HEK293T (cell line): ENCODE measurements at regions not wholly inside any gene's neighbourhood (a gene's known extent, or its start where the extent isn't known, plus 50 kb on each side); places are given as distances from the start of the nearest gene placed in this dataset.

Experiments used
- CTCF ChIA-PET: fragments of 350-600 bp; formaldehyde crosslinking; extraction: SDS; loops from one replicate; lab custom pipeline; 2021; ENCODE audit warnings: antibody characterized with exemption, inconsistent platforms; lab: Yijun Ruan, JAX
- POLR2A ChIA-PET: fragments of 350-600 bp; formaldehyde crosslinking; extraction: SDS; loops from one replicate; lab custom pipeline; 2020; ENCODE audit warnings: antibody characterized with exemption, inconsistent platforms; lab: Yijun Ruan, JAX
- DNase-seq: peaks from one replicate; pipeline ENCODE4 v3.0.0; 2012; ENCODE audit warnings: mixed read lengths; ENCODE audit errors: extremely low spot score
- ARNT ChIP-seq: fragments of 450-650 bp; IDR thresholded peaks from 2 replicates; pipeline ENCODE4 v1.6.1; 2017; ENCODE audit warnings: mild to moderate bottlenecking
- BHLHE40 ChIP-seq: fragments of 450-650 bp; IDR thresholded peaks from 2 replicates; pipeline ENCODE4 v1.6.1; 2016; ENCODE audit warnings: mild to moderate bottlenecking, moderate library complexity, borderline replicate concordance
- CTBP1 ChIP-seq: fragments of 450-650 bp; IDR thresholded peaks from 2 replicates; pipeline ENCODE4 v1.6.1; 2016; ENCODE audit warnings: borderline replicate concordance
- ELF4 ChIP-seq: fragments of 450-650 bp; IDR thresholded peaks from 2 replicates; pipeline ENCODE4 v1.6.1; 2017; ENCODE audit warnings: antibody characterized with exemption
- FOXA1 ChIP-seq: fragments of 450-650 bp; IDR thresholded peaks from 2 replicates; pipeline ENCODE4 v1.6.1; 2016; ENCODE audit warnings: mild to moderate bottlenecking
- FOXK2 ChIP-seq: fragments of 450-650 bp; IDR thresholded peaks from 2 replicates; pipeline ENCODE4 v1.6.1; 2016; ENCODE audit warnings: mild to moderate bottlenecking
- FOXM1 ChIP-seq: fragments of 450-650 bp; IDR thresholded peaks from 2 replicates; pipeline ENCODE4 v1.6.1; 2017; ENCODE audit warnings: mild to moderate bottlenecking, borderline replicate concordance
- HDGF ChIP-seq: fragments of 450-650 bp; IDR thresholded peaks from 2 replicates; pipeline ENCODE4 v1.6.1; 2017; ENCODE audit warnings: antibody characterized with exemption, borderline replicate concordance
- L3MBTL2 ChIP-seq: fragments of 450-650 bp; conservative IDR thresholded peaks from 2 replicates; pipeline ENCODE4 v1.6.1; 2016; ENCODE audit warnings: mild to moderate bottlenecking
- LEF1 ChIP-seq: fragments of 450-650 bp; IDR thresholded peaks from 2 replicates; pipeline ENCODE4 v1.6.1; 2017; ENCODE audit warnings: mild to moderate bottlenecking, borderline replicate concordance
- NFRKB ChIP-seq: fragments of 450-650 bp; IDR thresholded peaks from 2 replicates; pipeline ENCODE4 v1.6.1; 2016; ENCODE audit warnings: mild to moderate bottlenecking, moderate library complexity
- PKNOX1 ChIP-seq: fragments of 450-650 bp; IDR thresholded peaks from 2 replicates; pipeline ENCODE4 v1.6.1; 2016
- SP1 ChIP-seq: fragments of 450-650 bp; IDR thresholded peaks from 2 replicates; pipeline ENCODE4 v1.6.1; 2017
- SUZ12 ChIP-seq: fragments of 450-650 bp; IDR thresholded peaks from 2 replicates; pipeline ENCODE4 v1.6.1; 2016; ENCODE audit warnings: mild to moderate bottlenecking
- TARDBP ChIP-seq: fragments of 450-650 bp; IDR thresholded peaks from 2 replicates; pipeline ENCODE4 v1.6.1; 2016
- ZNF384 ChIP-seq: fragments of 450-650 bp; IDR thresholded peaks from 2 replicates; pipeline ENCODE4 v1.6.1; 2016

- no peak for DNase-seq
- CTCF ChIA-PET: interaction anchor here (0.7 kb wide), 1 partner anchor 120 kb away, joined by 6 read pairs; no protein-coding TSS in a partner anchor
- POLR2A ChIA-PET: no interaction called here
- TF ChIP-seq LEF1 (no peak), L3MBTL2 (no peak), SP1 (no peak), SUZ12 (no peak), ZNF384 (no peak), HDGF (no peak), TARDBP (no peak), BHLHE40 (no peak)
These were observed 454.2 kb upstream of the SGCD start for GRCh38 chr5:155872629-155873220.

GRCh38 chr5:155878991-155879575 lies 447.9 kb upstream of the SGCD start:
- no peak for DNase-seq
- CTCF ChIA-PET: no interaction called here
- POLR2A ChIA-PET: no interaction called here
- TF ChIP-seq BHLHE40 (no peak), CTBP1 (no peak), HDGF (no peak), LEF1 (no peak), TARDBP (no peak), PKNOX1 (no peak), L3MBTL2 (no peak), ARNT (no peak), ELF4 (no peak), ZNF384 (no peak), NFRKB (no peak), FOXK2 (no peak), SUZ12 (no peak), FOXM1 (no peak), SP1 (no peak), FOXA1 (no peak)

GRCh38 chr5:155884041-155884440 lies 442.9 kb upstream of the SGCD start:
- POLR2A ChIA-PET: no interaction called here
- DNase-seq: no peak
- CTCF ChIA-PET: interaction anchor here (0.6 kb wide), 1 partner anchor 59 kb away, joined by 4 read pairs; no protein-coding TSS in a partner anchor

GRCh38 chr5:155885199-155885598 lies 441.8 kb upstream of the SGCD start:
- TF ChIP-seq FOXA1 (no peak), FOXK2 (no peak), TARDBP (no peak), L3MBTL2 (no peak), ELF4 (no peak)
- no peak for DNase-seq
- CTCF ChIA-PET: no interaction called here
- POLR2A ChIA-PET: no interaction called here

More at GRCh38 chr5:155884041-155884440, 442.9 kb upstream of the SGCD start:
- TF ChIP-seq FOXM1 (no peak), ARNT (no peak), FOXK2 (no peak), SP1 (no peak), BHLHE40 (no peak), FOXA1 (no peak), CTBP1 (no peak), SUZ12 (no peak), HDGF (no peak), NFRKB (no peak), TARDBP (no peak), ELF4 (no peak), L3MBTL2 (no peak), ZNF384 (no peak), PKNOX1 (no peak), LEF1 (no peak)

- ChIA-PET CTCF (no interaction called here), POLR2A (no interaction called here)
- no peak for DNase-seq
- no peak for TF ChIP-seq LEF1
- no peak for TF ChIP-seq BHLHE40
These were observed 440.5 kb upstream of the SGCD start for GRCh38 chr5:155886311-155887031.

- TF ChIP-seq FOXK2 (no peak), CTBP1 (no peak), SP1 (no peak)
- CTCF ChIA-PET: no interaction called here
- POLR2A ChIA-PET: no interaction called here
- no peak for DNase-seq
These were observed 431.5 kb upstream of the SGCD start for GRCh38 chr5:155895484-155895883.

- POLR2A ChIA-PET: no interaction called here
- DNase-seq: no peak
- CTCF ChIA-PET: no interaction called here
- no peak for TF ChIP-seq TARDBP
These were observed 429.2 kb upstream of the SGCD start for GRCh38 chr5:155897761-155898160.
